HepG2 (cell line): ENCODE measurements at regions not wholly inside any gene's neighbourhood (a gene's known extent, or its start where the extent isn't known, plus 50 kb on each side); places are given as distances from the start of the nearest gene placed in this dataset.

Source experiments
- ATAC-seq: fragments of 200-7000 bp; cut with Tn5 transposase; 3 replicates; pipeline ENCODE4 v1.9.1; 2020; ENCODE audit warnings: mild to moderate bottlenecking, moderate library complexity
- BruUV-seq: library from RNA; stranded (reverse); fragments of 400-500 nt; replicated peaks from 2 replicates; lab custom pipeline; 2021; lab: Mats Ljungman, UMichigan
- CTCF ChIA-PET: fragments of 300-600 bp; formaldehyde crosslinking; extraction: SDS; loops from one replicate; lab custom pipeline; 2021; ENCODE audit warnings: low total read pairs, inconsistent platforms, low intra/inter-chr PET ratio; lab: Yijun Ruan, JAX
- POLR2A ChIA-PET: fragments of 350-600 bp; sonication (Branson Sonifier 250); formaldehyde crosslinking; loops from one replicate; lab custom pipeline; 2020; ENCODE audit warnings: antibody characterized with exemption, inconsistent platforms; lab: Yijun Ruan, JAX
- DNase-seq: peaks from one replicate; pipeline ENCODE4 v3.0.0-alpha.2; 2015; ENCODE audit warnings: low spot score
- FAIRE-seq: peaks from 3 replicates; lab custom pipeline; 2011; peaks lifted over from hg19 to GRCh38; lab: Jason Lieb, UNC
- H2AFZ ChIP-seq: one replicate; pipeline ENCODE4 v1.6.1; 2011; ENCODE audit warnings: low read length, inconsistent platforms
- H3K27ac ChIP-seq: fragments of 300-600 bp; 3 replicates; pipeline ENCODE4 v1.8.0; 2011; ENCODE audit warnings: mixed run types, mild to moderate bottlenecking, mixed read lengths, low read length, inconsistent platforms; ENCODE audit not compliant: insufficient read depth; ENCODE audit errors: extremely low read length
- H3K27me3 ChIP-seq, 2 experiments: fragments of 200-600 bp in 1 of 2; 2 replicates in 1 of 2; 3 replicates in 1 of 2; pipeline versions ENCODE4 v1.6.0 to v1.8.0; 2011; ENCODE audit warnings: low read length in 2 of 2, mild to moderate bottlenecking in 2 of 2, moderate library complexity in 2 of 2, inconsistent platforms in 1 of 2; ENCODE audit not compliant: insufficient read depth in 2 of 2, control insufficient read depth in 1 of 2
- H3K36me3 ChIP-seq, 2 experiments: fragments of 200-600 bp in 1 of 2; replicated peaks in 1 of 2; 2 replicates in 1 of 2; 3 replicates in 1 of 2; pipeline versions ENCODE4 v1.5.1 to v1.8.0; 2011; ENCODE audit warnings: low read length in 2 of 2, inconsistent platforms in 1 of 2; ENCODE audit not compliant: insufficient read depth in 2 of 2, control insufficient read depth in 1 of 2
- H3K4me1 ChIP-seq: 2 replicates; pipeline ENCODE4 v1.5.1; 2012; ENCODE audit warnings: low read length, inconsistent platforms; ENCODE audit not compliant: insufficient read depth
- H3K4me2 ChIP-seq: 2 replicates; pipeline ENCODE4 v1.6.0; 2011; ENCODE audit warnings: low read depth, low read length, inconsistent platforms
- H3K4me3 ChIP-seq, 3 experiments: fragments of 200-600 bp in 1 of 3; sonication (generic), shearing (Covaris generic) in 1 of 3; replicated peaks in 1 of 3; 2 replicates each; pipeline ENCODE4 v1.5.1; 2011 to 2016; ENCODE audit warnings: low read length in 3 of 3, inconsistent platforms in 2 of 3, low read depth in 2 of 3, mild to moderate bottlenecking in 2 of 3, control low read depth in 1 of 3, mixed read lengths in 1 of 3; ENCODE audit not compliant: insufficient read depth in 1 of 3
- H3K79me2 ChIP-seq: one replicate; pipeline ENCODE4 v1.6.1; 2011; ENCODE audit warnings: low read length, inconsistent platforms; ENCODE audit not compliant: insufficient read depth
- H3K9ac ChIP-seq: 2 replicates; pipeline ENCODE4 v1.6.0; 2011; ENCODE audit warnings: mild to moderate bottlenecking, low read depth, low read length, inconsistent platforms; ENCODE audit not compliant: insufficient read depth
- H3K9me3 ChIP-seq: 2 replicates; pipeline ENCODE4 v1.5.1; 2012; ENCODE audit warnings: mild to moderate bottlenecking, low read length
- H4K20me1 ChIP-seq: 2 replicates; pipeline ENCODE4 v1.6.0; 2011; ENCODE audit warnings: inconsistent platforms, mild to moderate bottlenecking, low read length, moderate library complexity; ENCODE audit not compliant: insufficient read depth
- FOXP1 ChIP-seq, 2 experiments: fragments of 450-650 bp in 1 of 2; IDR thresholded peaks; 2 replicates each; pipeline ENCODE4 v1.6.1; 2017 to 2018; ENCODE audit warnings: antibody characterized with exemption in 1 of 2
- MAFK ChIP-seq, 2 experiments: IDR thresholded peaks in 1 of 2; conservative IDR thresholded peaks in 1 of 2; 2 replicates each; pipeline ENCODE4 v1.6.1; 2011; ENCODE audit warnings: improper control_type of control experiment in 2 of 2, low read length in 2 of 2
- ZNF34 ChIP-seq: sonication (generic); formaldehyde crosslinking; IDR thresholded peaks from 2 replicates; pipeline ENCODE4 v1.4.0; 2020; ENCODE audit warnings: mild to moderate bottlenecking, missing genetic modification reagents, borderline replicate concordance
- WGBS: methylation state at CpG from one replicate; pipeline ENCODE4 v1.1.6; 2017; ENCODE audit warnings: low lambda C conversion rate; 5-methylcytosine and 5-hydroxymethylcytosine counted together
- in situ Hi-C: cut with HindIII; loops from 2 replicates; pipeline ENCODE4 v1.10.0; 2017; ENCODE audit warnings: low pct_unique_long_range_greater_than_20kb; ENCODE audit not compliant: extremely low pct_ligation_motif_present
- intact Hi-C: fragments of 100-400 bp; cut with micrococcal nuclease; formaldehyde crosslinking; loops from one replicate; pipeline ENCODE4 v1.10.0; 2022; ENCODE audit not compliant: unreplicated experiment
- TF ChIP-seq, protein P1 (sequence below): sonication (generic); formaldehyde crosslinking; IDR thresholded peaks from 2 replicates; pipeline ENCODE4 v1.4.0; 2020; ENCODE audit warnings: missing genetic modification reagents
- TF ChIP-seq, protein P2 (sequence below): sonication (generic); formaldehyde crosslinking; IDR thresholded peaks from 2 replicates; pipeline ENCODE4 v1.4.0; 2020; ENCODE audit warnings: missing genetic modification reagents, borderline replicate concordance
- TF ChIP-seq, protein P3 (sequence below): sonication (generic); formaldehyde crosslinking; IDR thresholded peaks from 2 replicates; pipeline ENCODE4 v1.4.0; 2020; ENCODE audit warnings: missing genetic modification reagents

DNA sequence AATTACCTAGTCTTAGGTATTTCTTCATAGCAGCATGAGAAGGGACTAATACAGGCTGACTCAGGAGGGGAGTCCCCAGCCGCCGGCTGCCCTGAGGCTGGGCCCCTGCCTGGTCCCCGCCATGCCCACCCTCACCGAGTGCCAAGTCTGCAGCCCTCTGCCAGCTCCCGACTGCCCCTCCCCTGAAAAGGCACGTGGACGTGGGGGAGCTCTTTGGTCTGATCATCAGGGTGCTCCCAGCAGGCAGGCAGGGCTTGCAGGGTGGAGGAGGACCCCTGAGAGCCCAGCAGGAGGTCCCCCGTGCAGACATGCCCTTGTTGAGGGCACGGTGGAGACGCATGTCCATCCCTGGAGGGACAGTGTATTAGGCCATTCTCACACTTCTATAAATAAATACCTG lies 110.9 kb downstream of the UNCX start:
- CTCF ChIA-PET: no interaction called here
- WGBS: 23% methylated on average over 5 of the region's 10 CpGs
- no TSS peak for BruUV-seq
- Histone ChIP-seq H3K9me3 (no peaks in the 10 kb centered on the region), H3K27ac (no peak overlapping the region), H3K79me2 (no peaks in the 10 kb centered on the region), H3K4me1 (no peaks in the 10 kb centered on the region), H3K4me3 (no peak overlapping the region), H2AFZ (no peak overlapping the region), H3K4me2 (no peak overlapping the region), H3K27me3 (peaks cover 8 to 73% of the 10 kb centered on the region in 2 experiments), H3K9ac (no peak overlapping the region), H3K36me3 (no peaks in the 10 kb centered on the region), H4K20me1 (no peaks in the 10 kb centered on the region)
- TF ChIP-seq, protein P1, sequence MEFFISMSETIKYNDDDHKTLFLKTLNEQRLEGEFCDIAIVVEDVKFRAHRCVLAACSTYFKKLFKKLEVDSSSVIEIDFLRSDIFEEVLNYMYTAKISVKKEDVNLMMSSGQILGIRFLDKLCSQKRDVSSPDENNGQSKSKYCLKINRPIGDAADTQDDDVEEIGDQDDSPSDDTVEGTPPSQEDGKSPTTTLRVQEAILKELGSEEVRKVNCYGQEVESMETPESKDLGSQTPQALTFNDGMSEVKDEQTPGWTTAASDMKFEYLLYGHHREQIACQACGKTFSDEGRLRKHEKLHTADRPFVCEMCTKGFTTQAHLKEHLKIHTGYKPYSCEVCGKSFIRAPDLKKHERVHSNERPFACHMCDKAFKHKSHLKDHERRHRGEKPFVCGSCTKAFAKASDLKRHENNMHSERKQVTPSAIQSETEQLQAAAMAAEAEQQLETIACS (CRISPR knock-in tag): no peak
- TF ChIP-seq, protein P2, sequence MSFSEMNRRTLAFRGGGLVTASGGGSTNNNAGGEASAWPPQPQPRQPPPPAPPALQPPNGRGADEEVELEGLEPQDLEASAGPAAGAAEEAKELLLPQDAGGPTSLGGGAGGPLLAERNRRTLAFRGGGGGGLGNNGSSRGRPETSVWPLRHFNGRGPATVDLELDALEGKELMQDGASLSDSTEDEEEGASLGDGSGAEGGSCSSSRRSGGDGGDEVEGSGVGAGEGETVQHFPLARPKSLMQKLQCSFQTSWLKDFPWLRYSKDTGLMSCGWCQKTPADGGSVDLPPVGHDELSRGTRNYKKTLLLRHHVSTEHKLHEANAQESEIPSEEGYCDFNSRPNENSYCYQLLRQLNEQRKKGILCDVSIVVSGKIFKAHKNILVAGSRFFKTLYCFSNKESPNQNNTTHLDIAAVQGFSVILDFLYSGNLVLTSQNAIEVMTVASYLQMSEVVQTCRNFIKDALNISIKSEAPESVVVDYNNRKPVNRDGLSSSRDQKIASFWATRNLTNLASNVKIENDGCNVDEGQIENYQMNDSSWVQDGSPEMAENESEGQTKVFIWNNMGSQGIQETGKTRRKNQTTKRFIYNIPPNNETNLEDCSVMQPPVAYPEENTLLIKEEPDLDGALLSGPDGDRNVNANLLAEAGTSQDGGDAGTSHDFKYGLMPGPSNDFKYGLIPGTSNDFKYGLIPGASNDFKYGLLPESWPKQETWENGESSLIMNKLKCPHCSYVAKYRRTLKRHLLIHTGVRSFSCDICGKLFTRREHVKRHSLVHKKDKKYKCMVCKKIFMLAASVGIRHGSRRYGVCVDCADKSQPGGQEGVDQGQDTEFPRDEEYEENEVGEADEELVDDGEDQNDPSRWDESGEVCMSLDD (CRISPR knock-in tag): no peak
- TF ChIP-seq FOXP1 (IDR thresholded peaks at IDR 0.05): no peak
- TF ChIP-seq FOXP1 (CRISPR knock-in tag; IDR thresholded peaks at IDR 0.05): no peak
- TF ChIP-seq, protein P3, sequence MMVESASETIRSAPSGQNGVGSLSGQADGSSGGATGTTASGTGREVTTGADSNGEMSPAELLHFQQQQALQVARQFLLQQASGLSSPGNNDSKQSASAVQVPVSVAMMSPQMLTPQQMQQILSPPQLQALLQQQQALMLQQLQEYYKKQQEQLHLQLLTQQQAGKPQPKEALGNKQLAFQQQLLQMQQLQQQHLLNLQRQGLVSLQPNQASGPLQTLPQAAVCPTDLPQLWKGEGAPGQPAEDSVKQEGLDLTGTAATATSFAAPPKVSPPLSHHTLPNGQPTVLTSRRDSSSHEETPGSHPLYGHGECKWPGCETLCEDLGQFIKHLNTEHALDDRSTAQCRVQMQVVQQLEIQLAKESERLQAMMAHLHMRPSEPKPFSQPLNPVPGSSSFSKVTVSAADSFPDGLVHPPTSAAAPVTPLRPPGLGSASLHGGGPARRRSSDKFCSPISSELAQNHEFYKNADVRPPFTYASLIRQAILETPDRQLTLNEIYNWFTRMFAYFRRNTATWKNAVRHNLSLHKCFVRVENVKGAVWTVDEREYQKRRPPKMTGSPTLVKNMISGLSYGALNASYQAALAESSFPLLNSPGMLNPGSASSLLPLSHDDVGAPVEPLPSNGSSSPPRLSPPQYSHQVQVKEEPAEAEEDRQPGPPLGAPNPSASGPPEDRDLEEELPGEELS (CRISPR knock-in tag): no peak
- TF ChIP-seq ZNF34: no peak
- peak in 1 of 2 experiments; percentile 42; a peak in 1 of 4 replicates for TF ChIP-seq MAFK (conservative IDR thresholded peaks at IDR 0.05 in 1 of 2, IDR thresholded peaks at IDR 0.05 in 1 of 2; ENCODE audit: low read length in 2 of 2)
- no peak for ATAC-seq
- POLR2A ChIA-PET: no interaction called here
- DNase-seq: no peak
- no peak for FAIRE-seq
- in situ Hi-C loops: no loop called here
- intact Hi-C loops: no loop called here
